SK-N-SH treated with all-trans-retinoic acid at 6 μM for 48 hours (cell line): ENCODE measurements at regions not wholly inside any gene's neighbourhood (a gene's known extent, or its start where the extent isn't known, plus 50 kb on each side); places are given as distances from the start of the nearest gene placed in this dataset.

ENCODE experiments used
- CREB5 ChIP-seq: fragments of 250-450 bp; sonication (Bioruptor Pico); IDR thresholded peaks from 2 replicates; pipeline ENCODE4 v1.5.1; 2020; ENCODE audit warnings: low read depth, mild to moderate bottlenecking, moderate library complexity
- PATZ1 ChIP-seq: fragments of 250-450 bp; sonication (Bioruptor Pico); IDR thresholded peaks from 2 replicates; pipeline ENCODE4 v1.8.0; 2020; ENCODE audit warnings: mild to moderate bottlenecking, moderate library complexity, borderline replicate concordance
- POU6F1 ChIP-seq: fragments of 250-450 bp; sonication (Bioruptor Pico); IDR thresholded peaks from 2 replicates; pipeline ENCODE4 v1.8.0; 2021; ENCODE audit warnings: low read depth, mild to moderate bottlenecking, moderate library complexity, borderline replicate concordance
- RARB ChIP-seq: fragments of 250-450 bp; sonication (Bioruptor Pico); IDR thresholded peaks from 2 replicates; pipeline ENCODE4 v1.8.0; 2021; ENCODE audit warnings: mild to moderate bottlenecking, moderate library complexity
- TSHZ2 ChIP-seq: fragments of 250-450 bp; sonication (Bioruptor Pico); IDR thresholded peaks from 2 replicates; pipeline ENCODE4 v1.5.0; 2020; ENCODE audit warnings: mild to moderate bottlenecking, moderate library complexity
- ZNF565 ChIP-seq: fragments of 450-650 bp; formaldehyde crosslinking; conservative IDR thresholded peaks from 2 replicates; pipeline ENCODE4 v1.5.0; 2020; ENCODE audit warnings: low read depth, mild to moderate bottlenecking, moderate library complexity

GRCh38 chr13:31937436-31937835 lies 94.1 kb upstream of the FRY start:
- TF ChIP-seq CREB5 (CRISPR knock-in tag), result no peak
- no peak for TF ChIP-seq POU6F1 (CRISPR knock-in tag)
- no peak for TF ChIP-seq ZNF565
- no peak for TF ChIP-seq PATZ1 (CRISPR knock-in tag)
- no peak for TF ChIP-seq TSHZ2 (CRISPR knock-in tag)
- no peak for TF ChIP-seq RARB (CRISPR knock-in tag)
